ENCODE measurements at regions not wholly inside any gene's neighbourhood (a gene's known extent, or its start where the extent isn't known, plus 50 kb on each side); places are given as distances from the start of the nearest gene placed in this dataset.

DNA sequence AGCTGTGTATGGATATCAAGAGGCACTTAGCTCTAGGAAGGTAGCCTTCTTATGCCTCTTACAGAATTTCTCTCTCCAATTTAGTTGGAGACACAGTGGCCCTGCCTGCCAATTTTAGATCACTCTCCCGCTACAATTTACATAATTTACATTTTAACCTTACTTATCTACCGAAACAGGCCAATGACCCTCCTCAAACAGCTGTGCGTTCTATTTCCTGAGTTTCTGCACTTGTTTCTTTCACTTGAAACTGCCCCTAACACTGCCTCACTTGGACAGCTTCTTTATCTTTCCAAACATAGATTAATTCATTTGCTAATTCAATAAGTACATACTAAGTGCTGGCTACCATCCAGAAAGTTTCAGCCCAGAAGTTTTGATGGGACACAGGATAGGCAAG, 52.9 kb upstream of the HDDC2 start:
- peaks cover 4% of the 10 kb centered on the region for H3K27me3 ChIP-seq
- H3K4me3 ChIP-seq: no peak overlapping the region
- TF ChIP-seq POLR2AphosphoS5 (IDR thresholded peaks at IDR 0.05) (no peak), EP300 (IDR thresholded peaks at IDR 0.05; ENCODE audit: low read depth) (no peak), POLR2A (IDR thresholded peaks at IDR 0.05) (no peak)
- TF ChIP-seq, protein P1, sequence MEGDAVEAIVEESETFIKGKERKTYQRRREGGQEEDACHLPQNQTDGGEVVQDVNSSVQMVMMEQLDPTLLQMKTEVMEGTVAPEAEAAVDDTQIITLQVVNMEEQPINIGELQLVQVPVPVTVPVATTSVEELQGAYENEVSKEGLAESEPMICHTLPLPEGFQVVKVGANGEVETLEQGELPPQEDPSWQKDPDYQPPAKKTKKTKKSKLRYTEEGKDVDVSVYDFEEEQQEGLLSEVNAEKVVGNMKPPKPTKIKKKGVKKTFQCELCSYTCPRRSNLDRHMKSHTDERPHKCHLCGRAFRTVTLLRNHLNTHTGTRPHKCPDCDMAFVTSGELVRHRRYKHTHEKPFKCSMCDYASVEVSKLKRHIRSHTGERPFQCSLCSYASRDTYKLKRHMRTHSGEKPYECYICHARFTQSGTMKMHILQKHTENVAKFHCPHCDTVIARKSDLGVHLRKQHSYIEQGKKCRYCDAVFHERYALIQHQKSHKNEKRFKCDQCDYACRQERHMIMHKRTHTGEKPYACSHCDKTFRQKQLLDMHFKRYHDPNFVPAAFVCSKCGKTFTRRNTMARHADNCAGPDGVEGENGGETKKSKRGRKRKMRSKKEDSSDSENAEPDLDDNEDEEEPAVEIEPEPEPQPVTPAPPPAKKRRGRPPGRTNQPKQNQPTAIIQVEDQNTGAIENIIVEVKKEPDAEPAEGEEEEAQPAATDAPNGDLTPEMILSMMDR (IDR thresholded peaks at IDR 0.05): no peak
- intact Hi-C loops (cut with DNase I; ENCODE audit: low total_unique reads) (no loop called here), in situ Hi-C loops (cut with MboI; ENCODE audit: low pct_ligation_motif_present in 1 of 4, low pct_unique_long_range_greater_than_20kb in 1 of 4, low sequenced_read_pairs in 3 of 4) (no loop called here)
- no peak overlapping the region for H3K27ac ChIP-seq
- WGBS, 2 donors (ENCODE audit: low coverage in 1 of 2): 57 to 77% methylated on average over 3 of the region's 3 CpGs
- no peaks in the 10 kb centered on the region for H3K9me3 ChIP-seq
- DNase-seq: no peak
- no peaks in the 10 kb centered on the region for H3K4me1 ChIP-seq
- H3K36me3 ChIP-seq: no peaks in the 10 kb centered on the region

DNA sequence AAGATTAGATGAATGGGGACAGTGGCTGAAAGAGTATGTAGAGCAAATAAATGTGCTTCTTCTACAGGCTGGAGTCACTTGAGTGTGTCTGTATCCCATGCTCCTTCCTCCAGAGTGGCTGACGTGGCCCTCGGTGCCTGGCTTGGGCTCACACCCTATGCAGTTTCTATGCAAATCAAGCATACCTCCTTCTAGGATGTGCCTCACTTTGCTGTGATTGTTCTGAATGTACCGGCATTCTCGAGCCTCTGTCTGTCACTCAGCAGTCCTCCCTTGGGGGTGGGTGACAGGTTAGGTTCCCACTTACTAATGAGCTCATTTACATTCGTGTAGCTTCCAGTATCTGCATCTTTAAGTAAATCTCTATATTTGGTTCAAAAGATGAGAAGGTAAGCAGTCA, 55.1 kb upstream of the HDDC2 start:
- Histone ChIP-seq H3K9me3 (no peaks in the 10 kb centered on the region), H3K27me3 (peaks cover 8% of the 10 kb centered on the region), H3K27ac (peak overlapping the region in 1 of 4 donors; percentile 9), H3K4me1 (no peaks in the 10 kb centered on the region), H3K36me3 (no peaks in the 10 kb centered on the region), H3K4me3 (no peak overlapping the region)
- peak; percentile 22 for DNase-seq
- intact Hi-C loops (cut with DNase I; ENCODE audit: low total_unique reads): no loop called here
- TF ChIP-seq, protein P1 (IDR thresholded peaks at IDR 0.05): no peak
- no peak for TF ChIP-seq POLR2AphosphoS5 (IDR thresholded peaks at IDR 0.05)
- no peak for TF ChIP-seq POLR2A (IDR thresholded peaks at IDR 0.05)
- no peak for TF ChIP-seq EP300 (IDR thresholded peaks at IDR 0.05; ENCODE audit: low read depth)
- 38 to 54% methylated on average over 1 to 5 of the region's 5 CpGs for WGBS, 2 donors (ENCODE audit: low coverage in 1 of 2)
- in situ Hi-C loops (cut with MboI; ENCODE audit: low pct_ligation_motif_present in 1 of 4, low pct_unique_long_range_greater_than_20kb in 1 of 4, low sequenced_read_pairs in 3 of 4): no loop called here

DNA sequence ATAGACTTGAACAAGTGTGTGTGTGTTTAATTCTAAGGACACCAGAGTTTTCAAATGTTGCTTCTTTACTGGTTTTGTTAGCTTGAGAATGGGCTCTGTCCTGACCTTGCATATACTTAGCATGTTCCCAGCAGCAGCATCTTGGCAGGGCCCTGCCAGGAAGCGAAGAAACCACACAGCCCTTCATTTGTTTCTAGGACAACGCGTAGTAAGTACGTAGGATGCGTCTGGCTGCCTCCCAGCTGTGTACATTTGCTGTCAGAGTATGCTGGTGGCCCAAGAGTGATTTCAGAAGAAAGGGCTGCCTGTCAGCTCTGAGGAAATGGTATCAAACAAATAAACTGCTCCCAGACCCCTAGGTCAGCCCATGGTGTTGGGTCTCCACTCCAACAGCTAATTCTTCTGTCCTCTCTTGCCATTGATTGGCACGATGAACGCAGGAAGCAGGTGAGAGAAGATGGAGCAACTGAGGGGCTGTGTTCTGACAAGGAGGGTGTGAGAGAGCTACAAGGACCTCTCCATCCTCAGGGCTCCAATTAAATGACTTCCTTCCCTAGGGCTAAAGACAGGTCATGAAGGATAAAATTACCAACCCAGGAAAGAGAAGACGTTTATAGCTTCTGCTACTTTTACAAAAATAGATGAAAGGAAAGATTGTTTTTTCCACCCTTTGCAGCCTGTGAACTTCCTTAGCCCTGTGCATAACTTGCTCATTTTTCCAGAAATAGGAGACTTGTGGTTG, 55.9 kb upstream of the HDDC2 start:
- no peak for TF ChIP-seq POLR2A (IDR thresholded peaks at IDR 0.05)
- Histone ChIP-seq H3K4me3 (no peak overlapping the region), H3K27ac (no peak overlapping the region), H3K4me1 (peaks cover 0 to 2% (median 0%) of the 10 kb centered on the region in 4 donors), H3K27me3 (peaks cover 12% of the 10 kb centered on the region), H3K9me3 (no peaks in the 10 kb centered on the region), H3K36me3 (no peaks in the 10 kb centered on the region)
- in situ Hi-C loops (cut with MboI; ENCODE audit: low pct_ligation_motif_present in 1 of 4, low pct_unique_long_range_greater_than_20kb in 1 of 4, low sequenced_read_pairs in 3 of 4): no loop called here
- 44 to 53% methylated on average over 1 to 8 of the region's 8 CpGs for WGBS, 2 donors (ENCODE audit: low coverage in 1 of 2)
- DNase-seq: peak; percentile 39
- intact Hi-C loops (cut with DNase I; ENCODE audit: low total_unique reads): no loop called here

DNA sequence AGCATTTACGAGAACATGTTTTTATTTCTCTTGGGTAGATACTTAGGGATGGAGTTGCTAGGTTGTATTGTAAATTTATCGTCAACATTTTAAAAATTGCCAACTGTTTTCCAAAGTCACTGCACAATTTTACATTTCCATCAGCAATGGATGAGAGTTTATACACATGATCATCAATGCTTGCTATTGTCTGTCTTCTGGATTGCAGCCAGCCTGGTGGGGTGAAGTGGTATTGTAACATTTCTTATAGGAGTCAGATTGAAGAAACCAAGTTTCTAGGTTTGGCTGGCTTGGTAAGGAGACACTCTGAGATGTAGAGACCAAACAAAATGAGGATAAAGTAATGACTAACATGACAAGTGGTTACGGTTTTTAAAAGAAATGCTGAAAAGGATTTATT, 57.1 kb upstream of the HDDC2 start:
- no peak for DNase-seq
- Histone ChIP-seq H3K9me3 (no peaks in the 10 kb centered on the region), H3K36me3 (no peaks in the 10 kb centered on the region), H3K27ac (no peak overlapping the region), H3K4me3 (no peak overlapping the region), H3K4me1 (peaks cover 0 to 6% (median 0%) of the 10 kb centered on the region in 4 donors), H3K27me3 (peaks cover 24% of the 10 kb centered on the region)
- intact Hi-C loops (cut with DNase I; ENCODE audit: low total_unique reads): no loop called here
- WGBS, 2 donors (ENCODE audit: low coverage in 1 of 2): 83 to 92% methylated on average over 3 of the region's 3 CpGs
- in situ Hi-C loops (cut with MboI; ENCODE audit: low pct_ligation_motif_present in 1 of 4, low pct_unique_long_range_greater_than_20kb in 1 of 4, low sequenced_read_pairs in 3 of 4): no loop called here
- no peak for TF ChIP-seq EP300 (IDR thresholded peaks at IDR 0.05; ENCODE audit: low read depth)
- TF ChIP-seq POLR2A (IDR thresholded peaks at IDR 0.05): no peak
- TF ChIP-seq, protein P1 (IDR thresholded peaks at IDR 0.05): no peak
- no peak for TF ChIP-seq POLR2AphosphoS5 (IDR thresholded peaks at IDR 0.05)

DNA sequence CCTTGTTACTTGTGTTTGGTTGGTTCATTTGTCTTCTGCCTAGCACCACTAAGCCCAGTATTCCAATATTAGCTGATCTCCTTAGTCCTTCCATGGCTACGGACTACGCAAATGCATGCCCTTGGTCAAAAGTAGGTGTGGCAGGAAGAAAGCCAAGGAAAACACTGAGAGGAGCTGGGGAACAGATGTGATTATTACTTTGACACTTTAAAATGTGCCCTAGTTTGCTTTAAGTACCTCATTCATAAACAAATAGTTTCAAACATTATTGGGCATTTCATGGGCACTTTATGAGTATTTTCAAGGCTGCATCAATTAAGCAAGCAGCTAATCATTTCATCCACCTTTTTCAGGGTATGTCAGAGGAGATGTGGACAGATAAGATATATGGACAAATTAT, 60.1 kb upstream of the HDDC2 start:
- TF ChIP-seq POLR2AphosphoS5 (IDR thresholded peaks at IDR 0.05) (no peak), EP300 (IDR thresholded peaks at IDR 0.05; ENCODE audit: low read depth) (no peak), POLR2A (IDR thresholded peaks at IDR 0.05) (no peak)
- TF ChIP-seq, protein P1 (IDR thresholded peaks at IDR 0.05): no peak
- Histone ChIP-seq H3K9me3 (no peaks in the 10 kb centered on the region), H3K4me1 (peaks cover 0 to 6% (median 0%) of the 10 kb centered on the region in 4 donors), H3K27ac (no peak overlapping the region), H3K4me3 (no peak overlapping the region), H3K36me3 (no peaks in the 10 kb centered on the region), H3K27me3 (peaks cover 39% of the 10 kb centered on the region)
- intact Hi-C loops (cut with DNase I; ENCODE audit: low total_unique reads): no loop called here
- no peak for DNase-seq
- in situ Hi-C loops (cut with MboI; ENCODE audit: low pct_ligation_motif_present in 1 of 4, low pct_unique_long_range_greater_than_20kb in 1 of 4, low sequenced_read_pairs in 3 of 4): no loop called here
- WGBS, 2 donors (ENCODE audit: low coverage in 1 of 2): 74% methylated on average over 2 of the region's 2 CpGs; no CpG with 5 or more reads in 1 of the 2 donors

Measured in transverse colon (tissue), 4 donors.